GM12875 (cell line): ENCODE measurements at regions not wholly inside any gene's neighbourhood (a gene's known extent, or its start where the extent isn't known, plus 50 kb on each side); places are given as distances from the start of the nearest gene placed in this dataset.

Source experiments
- H3K4me3 ChIP-seq: one replicate; pipeline ENCODE4 v1.5.1; 2011; ENCODE audit warnings: low read depth, low read length, control low read depth
- CTCF ChIP-seq: IDR thresholded peaks from 2 replicates; pipeline ENCODE4 v1.5.1; 2011; ENCODE audit warnings: low read depth, mild to moderate bottlenecking, control low read depth, inconsistent platforms, low read length, moderate library complexity, borderline replicate concordance; ENCODE audit not compliant: insufficient read depth

GRCh38 chr14:100645196-100645981 is 58.2 kb upstream of the BEGAIN start:
- no peak overlapping the region for H3K4me3 ChIP-seq
- peak; percentile 65 for TF ChIP-seq CTCF

- H3K4me3 ChIP-seq: no peak overlapping the region
- no peak for TF ChIP-seq CTCF
Measured at GRCh38 chr14:100645982-100646314, 58.7 kb upstream of the BEGAIN start.

- TF ChIP-seq CTCF: no peak
- H3K4me3 ChIP-seq: no peak overlapping the region
Measured at GRCh38 chr14:100648474-100649172, 61.4 kb upstream of the BEGAIN start.

- H3K4me3 ChIP-seq: no peak overlapping the region
- TF ChIP-seq CTCF: no peak
Measured at GRCh38 chr14:100649173-100649519, 61.9 kb upstream of the BEGAIN start.

- TF ChIP-seq CTCF: no peak
- no peak overlapping the region for H3K4me3 ChIP-seq
Measured at GRCh38 chr14:100651999-100652508, 64.8 kb upstream of the BEGAIN start.

GRCh38 chr14:100652744-100653143 is 65.5 kb upstream of the BEGAIN start:
- no peak overlapping the region for H3K4me3 ChIP-seq

More at GRCh38 chr14:100652744-100653143, 65.5 kb upstream of the BEGAIN start:
- TF ChIP-seq CTCF: no peak
